H1 (cell line): ENCODE measurements at regions not wholly inside any gene's neighbourhood (a gene's known extent, or its start where the extent isn't known, plus 50 kb on each side); places are given as distances from the start of the nearest gene placed in this dataset.

ENCODE experiments used
- CTCF ChIA-PET: fragments of 300-600 bp; sonication (Branson Sonifier 250); formaldehyde crosslinking; loops from one replicate; lab custom pipeline; 2021; ENCODE audit not compliant: partially characterized antibody; lab: Charles Lee
- POLR2A ChIA-PET: fragments of 300-600 bp; sonication (Branson Sonifier 250); formaldehyde crosslinking; loops from one replicate; lab custom pipeline; 2021; ENCODE audit warnings: inconsistent platforms; ENCODE audit not compliant: partially characterized antibody; lab: Charles Lee
- DNase-seq, 2 experiments: peaks; one replicate each; pipeline versions ENCODE4 v3.0.0 to v3.0.0-alpha.2; 2010 to 2022; ENCODE audit warnings: low spot score in 2 of 2, low read depth in 1 of 2, mixed read lengths in 1 of 2
- FAIRE-seq: peaks from 2 replicates; lab custom pipeline; 2011; peaks lifted over from hg19 to GRCh38; lab: Jason Lieb, UNC
- H2AFZ ChIP-seq: 2 replicates; pipeline ENCODE4 v1.8.1; 2012; ENCODE audit warnings: low read length, inconsistent platforms
- H2AK5ac ChIP-seq: 2 replicates; pipeline ENCODE4 v1.6.1; 2013; ENCODE audit warnings: low read depth, low read length
- H2BK120ac ChIP-seq: replicated peaks from 2 replicates; pipeline ENCODE3; 2013; ENCODE audit warnings: low read depth, low read length, inconsistent platforms
- H2BK12ac ChIP-seq: 2 replicates; pipeline ENCODE4 v1.6.1; 2013; ENCODE audit warnings: low read depth, low read length
- H2BK15ac ChIP-seq: 2 replicates; pipeline ENCODE4 v1.6.1; 2013; ENCODE audit warnings: low read length
- H2BK20ac ChIP-seq: 2 replicates; pipeline ENCODE4 v1.6.1; 2013; ENCODE audit warnings: low read length
- H2BK5ac ChIP-seq: 2 replicates; pipeline ENCODE4 v1.6.1; 2013; ENCODE audit warnings: low read depth, low read length
- H3K14ac ChIP-seq: 2 replicates; pipeline ENCODE4 v1.6.1; 2013; ENCODE audit warnings: inconsistent platforms; ENCODE audit not compliant: insufficient read length
- H3K18ac ChIP-seq: 2 replicates; pipeline ENCODE4 v1.6.1; 2013; ENCODE audit warnings: low read length; ENCODE audit errors: extremely low read depth
- H3K23ac ChIP-seq: 2 replicates; pipeline ENCODE4 v1.6.1; 2013; ENCODE audit warnings: inconsistent platforms; ENCODE audit not compliant: insufficient read length
- H3K23me2 ChIP-seq: 2 replicates; pipeline ENCODE4 v1.6.1; 2013; ENCODE audit warnings: low read depth, low read length
- H3K27ac ChIP-seq: 2 replicates; pipeline ENCODE4 v1.6.1; 2011; ENCODE audit warnings: low read depth, low read length, inconsistent platforms
- H3K27me3 ChIP-seq, 4 experiments: replicated peaks in 1 of 4; 1 replicate in 1 of 4; 2 replicates in 3 of 4; pipeline versions ENCODE4 v1.6.1 to v1.8.1; 2011 to 2013; ENCODE audit warnings: low read length in 3 of 4, mild to moderate bottlenecking in 3 of 4, inconsistent platforms in 2 of 4, mixed read lengths in 2 of 4, moderate library complexity in 1 of 4; ENCODE audit not compliant: control insufficient read depth in 3 of 4, insufficient read depth in 3 of 4; ENCODE audit errors: extremely low read depth in 1 of 4
- H3K36me3 ChIP-seq, 4 experiments: 2 replicates each; pipeline versions ENCODE4 v1.6.1 to v1.8.1; 2011 to 2013; ENCODE audit warnings: mild to moderate bottlenecking in 4 of 4, low read length in 3 of 4, moderate library complexity in 2 of 4, control low read depth in 1 of 4, inconsistent platforms in 1 of 4; ENCODE audit not compliant: insufficient read depth in 4 of 4, control insufficient read depth in 2 of 4
- H3K4ac ChIP-seq: replicated peaks from 2 replicates; pipeline ENCODE3; 2013; ENCODE audit warnings: low read length, low read depth, mixed read lengths, inconsistent platforms; ENCODE audit not compliant: insufficient read length
- H3K4me1 ChIP-seq, 4 experiments: replicated peaks in 1 of 4; 1 replicate in 1 of 4; 2 replicates in 3 of 4; pipeline versions ENCODE4 v1.6.1 to v1.8.1; 2011 to 2013; ENCODE audit warnings: low read length in 3 of 4, inconsistent platforms in 2 of 4, mixed read lengths in 1 of 4; ENCODE audit not compliant: insufficient read depth in 4 of 4, control insufficient read depth in 3 of 4
- H3K4me2 ChIP-seq, 2 experiments: 2 replicates each; pipeline versions ENCODE4 v1.6.1 to v1.8.1; 2011 to 2013; ENCODE audit warnings: low read depth in 2 of 2, low read length in 2 of 2, control low read depth in 1 of 2, inconsistent platforms in 1 of 2, mild to moderate bottlenecking in 1 of 2; ENCODE audit not compliant: insufficient read depth in 1 of 2
- H3K4me3 ChIP-seq, 4 experiments: fragments of 200-600, 300-600 bp in 1 of 4; sonication (generic), shearing (Covaris generic), sonication (Bioruptor Twin) in 1 of 4; 2 replicates each; pipeline versions ENCODE4 v1.5.1 to v1.8.1; 2011 to 2016; ENCODE audit warnings: low read length in 4 of 4, low read depth in 3 of 4, control low read depth in 2 of 4, inconsistent platforms in 2 of 4, mild to moderate bottlenecking in 2 of 4, mixed read lengths in 1 of 4, moderate library complexity in 1 of 4; ENCODE audit not compliant: insufficient read depth in 2 of 4; ENCODE audit errors: extremely low read depth in 1 of 4
- H3K56ac ChIP-seq: replicated peaks from 2 replicates; pipeline ENCODE3; 2013; ENCODE audit warnings: low read depth, mild to moderate bottlenecking, mixed read lengths, low read length, inconsistent platforms; ENCODE audit not compliant: insufficient read length
- H3K79me1 ChIP-seq: 2 replicates; pipeline ENCODE4 v1.6.1; 2013; ENCODE audit warnings: low read depth, low read length, control low read depth
- H3K79me2 ChIP-seq, 2 experiments: 2 replicates each; pipeline versions ENCODE4 v1.6.1 to v1.8.1; 2012 to 2013; ENCODE audit warnings: low read length in 2 of 2, mild to moderate bottlenecking in 2 of 2, inconsistent platforms in 1 of 2; ENCODE audit not compliant: insufficient read depth in 2 of 2, control insufficient read depth in 1 of 2
- H3K9ac ChIP-seq, 4 experiments: replicated peaks in 1 of 4; 1 replicate in 1 of 4; 2 replicates in 3 of 4; pipeline versions ENCODE4 v1.6.1 to v1.8.1; 2011 to 2013; ENCODE audit warnings: low read depth in 3 of 4, low read length in 3 of 4, control low read depth in 2 of 4, mild to moderate bottlenecking in 2 of 4, moderate library complexity in 2 of 4, inconsistent platforms in 1 of 4; ENCODE audit errors: extremely low read depth in 1 of 4
- H3K9me3 ChIP-seq, 2 experiments: 2 replicates each; pipeline versions ENCODE4 v1.6.1 to v1.8.1; 2012 to 2013; ENCODE audit warnings: mild to moderate bottlenecking in 2 of 2, moderate library complexity in 2 of 2, control low read depth in 1 of 2, inconsistent platforms in 1 of 2, low read depth in 1 of 2, low read length in 1 of 2, mixed read lengths in 1 of 2; ENCODE audit not compliant: insufficient read depth in 2 of 2
- H4K20me1 ChIP-seq, 2 experiments: replicated peaks in 1 of 2; 2 replicates each; pipeline versions ENCODE3 to v1.8.1; 2011 to 2013; ENCODE audit warnings: inconsistent platforms in 2 of 2, low read length in 2 of 2, mild to moderate bottlenecking in 1 of 2; ENCODE audit not compliant: insufficient read depth in 2 of 2, control insufficient read depth in 1 of 2
- H4K5ac ChIP-seq: 2 replicates; pipeline ENCODE4 v1.6.1; 2013; ENCODE audit warnings: low read length, low read depth, mixed read lengths, inconsistent platforms; ENCODE audit not compliant: insufficient read length
- H4K8ac ChIP-seq: 2 replicates; pipeline ENCODE4 v1.8.0; 2013; ENCODE audit warnings: mild to moderate bottlenecking, moderate library complexity, low read length, inconsistent platforms; ENCODE audit not compliant: insufficient read depth; ENCODE audit errors: extremely low read depth
- H4K91ac ChIP-seq: replicated peaks from 2 replicates; pipeline ENCODE3; 2013; ENCODE audit warnings: low read length, mixed read lengths, inconsistent platforms; ENCODE audit not compliant: insufficient read length
- CBX8 ChIP-seq: fragments of 300-800, 300-1000 bp; sonication (generic); IDR thresholded peaks from 2 replicates; pipeline ENCODE4 v1.7.1; 2016; ENCODE audit warnings: low read depth, low read length, borderline replicate concordance
- CTBP2 ChIP-seq: IDR thresholded peaks from 2 replicates; pipeline ENCODE4 v1.7.0; 2011; ENCODE audit warnings: borderline replicate concordance, mild to moderate bottlenecking, moderate library complexity, mixed read lengths, low read length; ENCODE audit not compliant: insufficient read depth, insufficient read length
- E2F6 ChIP-seq: IDR thresholded peaks from 2 replicates; pipeline ENCODE4 v1.6.1; 2012; ENCODE audit warnings: inconsistent platforms
- FOSL1 ChIP-seq: IDR thresholded peaks from 2 replicates; pipeline ENCODE4 v1.6.1; 2011; ENCODE audit warnings: mild to moderate bottlenecking, low read depth, low read length, moderate library complexity; ENCODE audit not compliant: insufficient read depth
- GTF2F1 ChIP-seq: IDR thresholded peaks from 2 replicates; pipeline ENCODE4 v1.6.1; 2012; ENCODE audit warnings: low read depth, low read length, improper control_type of control experiment, borderline replicate concordance
- HDAC2 ChIP-seq, 2 experiments: fragments of 300-600 bp in 1 of 2; sonication (generic) in 1 of 2; IDR thresholded peaks; 2 replicates each; pipeline ENCODE4 v1.6.1; 2011 to 2012; ENCODE audit warnings: low read depth in 2 of 2, low read length in 2 of 2, mild to moderate bottlenecking in 2 of 2, moderate library complexity in 2 of 2, borderline replicate concordance in 1 of 2, inconsistent platforms in 1 of 2
- JUN ChIP-seq: IDR thresholded peaks from 2 replicates; pipeline ENCODE4 v1.6.1; 2011; ENCODE audit warnings: low read depth, mild to moderate bottlenecking, improper control_type of control experiment, low read length
- JUND ChIP-seq: IDR thresholded peaks from 2 replicates; pipeline ENCODE4 v1.6.1; 2011; ENCODE audit warnings: mild to moderate bottlenecking, improper control_type of control experiment, low read length
- KDM4A ChIP-seq: IDR thresholded peaks from one replicate; pipeline ENCODE4 v1.7.1; 2012; ENCODE audit warnings: low read depth, mild to moderate bottlenecking, moderate library complexity, low read length, inconsistent platforms; ENCODE audit not compliant: severe bottlenecking
- KDM5A ChIP-seq: fragments of 200-600 bp; IDR thresholded peaks from 2 replicates; pipeline ENCODE4 v1.7.1; 2012; ENCODE audit warnings: mild to moderate bottlenecking, low read length, inconsistent platforms, mixed read lengths
- MAX ChIP-seq: IDR thresholded peaks from 2 replicates; pipeline ENCODE4 v1.6.1; 2012; ENCODE audit warnings: inconsistent platforms
- SP1 ChIP-seq: IDR thresholded peaks from 2 replicates; pipeline ENCODE4 v1.6.1; 2011; ENCODE audit warnings: low read depth, low read length
- TAF7 ChIP-seq: optimal IDR thresholded peaks from 2 replicates; pipeline ENCODE3; 2011; ENCODE audit warnings: low read depth, mild to moderate bottlenecking, inconsistent platforms, low read length, moderate library complexity, borderline replicate concordance
- WGBS, 2 experiments: shearing (Covaris generic) in 1 of 2; methylation state at CpG; one replicate each; pipeline versions ENCODE4 v1.1.6 to v1.1.7; 2013 to 2015; ENCODE audit warnings: low lambda C conversion rate in 2 of 2, mixed read lengths in 2 of 2, inconsistent platforms in 1 of 2, low coverage in 1 of 2, missing lambda C conversion rate in 1 of 2; ENCODE audit not compliant: insufficient replicate concordance in 2 of 2, insufficient coverage in 1 of 2, insufficient read length in 1 of 2; ENCODE audit errors: extremely low coverage in 1 of 2, missing lambda C conversion rate in 1 of 2; 5-methylcytosine and 5-hydroxymethylcytosine counted together

GRCh38 chr4:3614731-3614980, 82.4 kb upstream of the LRPAP1 start:
- WGBS, 2 experiments: 82% methylated on average over 8 of the region's 8 CpGs; no CpG with 5 or more reads in 1 of the 2 experiments
- CTCF ChIA-PET: interaction anchor here (0.7 kb wide), 1 partner anchor 171 kb away, joined by 3 read pairs; no protein-coding TSS in a partner anchor
- no peak for TF ChIP-seq E2F6
- TF ChIP-seq CBX8: no peak
- no peak for TF ChIP-seq CTBP2
- TF ChIP-seq TAF7: no peak
- no peak for TF ChIP-seq SP1
- TF ChIP-seq JUN: no peak
- no peak for TF ChIP-seq GTF2F1
- TF ChIP-seq KDM5A: no peak
- TF ChIP-seq FOSL1: no peak
- no peak for TF ChIP-seq HDAC2 (IDR thresholded peaks at IDR 0.05; ENCODE audit: borderline replicate concordance in 1 of 2, low read depth in 2 of 2, low read length in 2 of 2)
- TF ChIP-seq MAX: no peak
- no peak for TF ChIP-seq JUND
- no peak for TF ChIP-seq KDM4A

More at GRCh38 chr4:3614731-3614980, 82.4 kb upstream of the LRPAP1 start:
- Histone ChIP-seq H2BK20ac (no peak overlapping the region), H3K27me3 (no peaks in the 10 kb centered on the region), H3K9me3 (peaks cover 0 to 5% of the 10 kb centered on the region in 2 experiments; a peak in 1 of 4 replicates), H2BK15ac (no peak overlapping the region), H3K4me3 (no peak overlapping the region), H2AFZ (no peak overlapping the region), H3K56ac (no peak overlapping the region), H2BK120ac (no peak overlapping the region), H3K79me1 (peaks cover 4% of the 10 kb centered on the region; the same call in 1 of the 2 replicates), H4K91ac (no peak overlapping the region), H3K79me2 (peaks cover 0 to 4% of the 10 kb centered on the region in 2 experiments; a peak in 1 of 4 replicates), H3K27ac (no peak overlapping the region), H4K20me1 (peaks cover 0 to 4% of the 10 kb centered on the region in 2 experiments), H4K5ac (no peak overlapping the region), H3K4me1 (peaks cover 0 to 2% (median 0%) of the 10 kb centered on the region in 4 experiments; a peak in 1 of 7 replicates), H2AK5ac (no peak overlapping the region), H3K18ac (no peak overlapping the region), H2BK5ac (no peak overlapping the region), H3K4ac (no peak overlapping the region), H4K8ac (no peak overlapping the region), H3K4me2 (no peak overlapping the region), H3K23me2 (peaks cover 14% of the 10 kb centered on the region), H3K23ac (no peak overlapping the region), H3K36me3 (no peaks in the 10 kb centered on the region; a peak in 1 of 8 replicates), H2BK12ac (no peak overlapping the region), H3K14ac (no peak overlapping the region), H3K9ac (no peak overlapping the region)
- FAIRE-seq (no peak), DNase-seq (no peak)
- POLR2A ChIA-PET: no interaction called here
